CD4-positive, alpha-beta memory T cell (primary cell): ENCODE measurements at regions not wholly inside any gene's neighbourhood (a gene's known extent, or its start where the extent isn't known, plus 50 kb on each side); places are given as distances from the start of the nearest gene placed in this dataset.

Experiments used
- CTCF ChIA-PET: fragments of 350-600 bp; sonication (Branson Sonifier 250); formaldehyde crosslinking; loops from one replicate; lab custom pipeline; 2021; ENCODE audit warnings: inconsistent platforms; ENCODE audit not compliant: partially characterized antibody; lab: Charles Lee
- POLR2A ChIA-PET: fragments of 350-600 bp; sonication (Branson Sonifier 250); formaldehyde crosslinking; loops from one replicate; lab custom pipeline; 2021; ENCODE audit not compliant: partially characterized antibody; lab: Charles Lee
- DNase-seq, 5 donors: peaks; one replicate each; pipeline versions ENCODE4 v3.0.0 to v3.0.0-alpha.2; 2020 to 2022; ENCODE audit warnings: mixed read lengths in 1 of 5
- H3K27ac ChIP-seq: one replicate; pipeline ENCODE4 v1.7.0; 2013; ENCODE audit warnings: low read depth, low read length
- H3K27me3 ChIP-seq: 2 replicates; pipeline ENCODE4 v1.7.0; 2013; ENCODE audit warnings: mild to moderate bottlenecking, low read length, moderate library complexity; ENCODE audit not compliant: insufficient read depth
- H3K36me3 ChIP-seq: 2 replicates; pipeline ENCODE4 v1.7.0; 2013; ENCODE audit warnings: mild to moderate bottlenecking, low read length, moderate library complexity; ENCODE audit not compliant: insufficient read depth
- H3K4me1 ChIP-seq: 2 replicates; pipeline ENCODE4 v1.7.0; 2013; ENCODE audit warnings: mild to moderate bottlenecking, low read length, moderate library complexity; ENCODE audit not compliant: insufficient read depth
- H3K4me3 ChIP-seq, 2 donors: one replicate each; pipeline ENCODE4 v1.7.0; 2013; ENCODE audit warnings: low read length in 2 of 2, mild to moderate bottlenecking in 1 of 2
- H3K9me3 ChIP-seq, 2 donors: one replicate each; pipeline ENCODE4 v1.7.0; 2013; ENCODE audit warnings: low read length in 2 of 2, control low read depth in 1 of 2; ENCODE audit not compliant: control insufficient read depth in 1 of 2
- H3K27ac Mint-ChIP-seq, 7 donors: one replicate each; pipeline ENCODE4 v1.8.0; 2020 to 2021; ENCODE audit warnings: mixed read lengths in 7 of 7, mild to moderate bottlenecking in 6 of 7, inconsistent platforms in 3 of 7, moderate library complexity in 3 of 7
- H3K27me3 Mint-ChIP-seq, 2 donors: one replicate each; pipeline ENCODE4 v1.8.0; 2020 to 2021; ENCODE audit warnings: mixed read lengths in 2 of 2
- H3K36me3 Mint-ChIP-seq, 2 donors: one replicate each; pipeline ENCODE4 v1.8.0; 2020 to 2021; ENCODE audit warnings: mixed read lengths in 2 of 2, inconsistent platforms in 1 of 2, mild to moderate bottlenecking in 1 of 2
- H3K4me1 Mint-ChIP-seq, 4 donors: one replicate each; pipeline ENCODE4 v1.8.0; 2020 to 2021; ENCODE audit warnings: mixed read lengths in 4 of 4, mild to moderate bottlenecking in 1 of 4
- H3K4me3 Mint-ChIP-seq, 8 donors: one replicate each; pipeline ENCODE4 v1.8.0; 2020 to 2021; ENCODE audit warnings: mixed read lengths in 8 of 8, mild to moderate bottlenecking in 7 of 8, moderate library complexity in 6 of 8, inconsistent platforms in 3 of 8
- H3K9me3 Mint-ChIP-seq, 8 donors: one replicate each; pipeline ENCODE4 v1.8.0; 2020 to 2021; ENCODE audit warnings: mixed read lengths in 8 of 8, mild to moderate bottlenecking in 5 of 8, inconsistent platforms in 3 of 8, moderate library complexity in 1 of 8
- intact Hi-C: fragments of 100-400 bp; cut with micrococcal nuclease; formaldehyde crosslinking; loops from one replicate; pipeline ENCODE4 v1.15.1; 2023

- H3K9me3 Mint-ChIP-seq: no peaks in the 10 kb centered on the region
- CTCF ChIA-PET: interaction anchor here (1.1 to 3.8 kb wide), 4 partner anchors 8 to 173 kb away, joined by 3 to 13 read pairs (median 6); no protein-coding TSS in a partner anchor
- Histone ChIP-seq H3K36me3 (no peaks in the 10 kb centered on the region), H3K4me1 (no peaks in the 10 kb centered on the region), H3K9me3 (no peaks in the 10 kb centered on the region), H3K27ac (no peak overlapping the region), H3K27me3 (no peaks in the 10 kb centered on the region), H3K4me3 (no peak overlapping the region)
- peaks cover 5 to 15% of the 10 kb centered on the region in 2 donors for H3K27me3 Mint-ChIP-seq
- POLR2A ChIA-PET: no interaction called here
- H3K27ac Mint-ChIP-seq: no peak overlapping the region
- no peak overlapping the region for H3K4me3 Mint-ChIP-seq
- no peaks in the 10 kb centered on the region for H3K4me1 Mint-ChIP-seq
- intact Hi-C loops: no loop called here
- H3K36me3 Mint-ChIP-seq: no peaks in the 10 kb centered on the region
- no peak for DNase-seq
Measured at GRCh38 chr3:134302674-134303073, 52.0 kb upstream of the RYK start.

GRCh38 chr3:134300520-134300919, 49.9 kb upstream of the RYK start:
- no peak for DNase-seq
- ChIA-PET POLR2A (no interaction called here), CTCF (interaction anchor here (3.8 kb wide), 1 partner anchor 87 kb away, joined by 13 read pairs; no protein-coding TSS in a partner anchor)
- Histone ChIP-seq H3K36me3 (no peaks in the 10 kb centered on the region), H3K4me3 (no peak overlapping the region), H3K27me3 (no peaks in the 10 kb centered on the region), H3K4me1 (no peaks in the 10 kb centered on the region), H3K27ac (no peak overlapping the region), H3K9me3 (no peaks in the 10 kb centered on the region)
- Mint-ChIP-seq H3K36me3 (no peaks in the 10 kb centered on the region), H3K27ac (no peak overlapping the region), H3K4me1 (no peaks in the 10 kb centered on the region), H3K9me3 (no peaks in the 10 kb centered on the region), H3K27me3 (peaks cover 0 to 8% of the 10 kb centered on the region in 2 donors), H3K4me3 (no peak overlapping the region)
- intact Hi-C loops: no loop called here
